ENCODE measurements at regions not wholly inside any gene's neighbourhood (a gene's known extent, or its start where the extent isn't known, plus 50 kb on each side); places are given as distances from the start of the nearest gene placed in this dataset.

DNA sequence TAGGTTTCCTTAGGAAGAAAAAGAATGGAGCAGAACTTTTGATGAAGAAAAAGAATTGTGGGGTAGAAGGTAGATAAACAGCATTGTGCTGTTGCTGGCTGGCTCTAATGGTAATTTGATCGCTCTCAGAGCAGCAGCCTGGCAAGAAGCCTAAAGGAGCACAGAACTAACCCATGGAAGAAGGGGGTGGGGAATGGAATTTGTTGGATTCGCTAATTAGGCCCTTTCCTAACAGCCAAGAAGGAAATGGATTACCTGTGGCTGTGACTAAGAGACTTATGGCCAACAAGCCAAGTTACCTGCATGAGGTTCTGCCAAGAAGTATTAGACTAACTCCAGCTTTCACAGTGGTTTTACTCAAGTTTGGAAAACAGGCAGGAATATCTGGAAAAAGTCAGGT, 210.6 kb downstream of the IKZF2 start:
- no peak for TF ChIP-seq TCF12 (IDR thresholded peaks at IDR 0.05; ENCODE audit: low read depth, low read length)
- TF ChIP-seq BHLHE40 (IDR thresholded peaks at IDR 0.05; ENCODE audit: borderline replicate concordance in 1 of 2, low read depth in 2 of 2, low read length in 1 of 2) = no peak
- no peak for TF ChIP-seq POLR2A (IDR thresholded peaks at IDR 0.05; ENCODE audit: low read depth, low read length)
- TF ChIP-seq, protein P1, sequence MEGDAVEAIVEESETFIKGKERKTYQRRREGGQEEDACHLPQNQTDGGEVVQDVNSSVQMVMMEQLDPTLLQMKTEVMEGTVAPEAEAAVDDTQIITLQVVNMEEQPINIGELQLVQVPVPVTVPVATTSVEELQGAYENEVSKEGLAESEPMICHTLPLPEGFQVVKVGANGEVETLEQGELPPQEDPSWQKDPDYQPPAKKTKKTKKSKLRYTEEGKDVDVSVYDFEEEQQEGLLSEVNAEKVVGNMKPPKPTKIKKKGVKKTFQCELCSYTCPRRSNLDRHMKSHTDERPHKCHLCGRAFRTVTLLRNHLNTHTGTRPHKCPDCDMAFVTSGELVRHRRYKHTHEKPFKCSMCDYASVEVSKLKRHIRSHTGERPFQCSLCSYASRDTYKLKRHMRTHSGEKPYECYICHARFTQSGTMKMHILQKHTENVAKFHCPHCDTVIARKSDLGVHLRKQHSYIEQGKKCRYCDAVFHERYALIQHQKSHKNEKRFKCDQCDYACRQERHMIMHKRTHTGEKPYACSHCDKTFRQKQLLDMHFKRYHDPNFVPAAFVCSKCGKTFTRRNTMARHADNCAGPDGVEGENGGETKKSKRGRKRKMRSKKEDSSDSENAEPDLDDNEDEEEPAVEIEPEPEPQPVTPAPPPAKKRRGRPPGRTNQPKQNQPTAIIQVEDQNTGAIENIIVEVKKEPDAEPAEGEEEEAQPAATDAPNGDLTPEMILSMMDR (IDR thresholded peaks at IDR 0.05 in 2 of 3, conservative IDR thresholded peaks at IDR 0.05 in 1 of 3; ENCODE audit: control insufficient read depth in 2 of 3, extremely low read depth in 1 of 3, insufficient read depth in 1 of 3, low read depth in 3 of 3, low read length in 3 of 3) = no peak
- TF ChIP-seq, protein P2, sequence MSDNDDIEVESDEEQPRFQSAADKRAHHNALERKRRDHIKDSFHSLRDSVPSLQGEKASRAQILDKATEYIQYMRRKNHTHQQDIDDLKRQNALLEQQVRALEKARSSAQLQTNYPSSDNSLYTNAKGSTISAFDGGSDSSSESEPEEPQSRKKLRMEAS (IDR thresholded peaks at IDR 0.05; ENCODE audit: low read depth, low read length) = no peak
- TF ChIP-seq RAD51 (IDR thresholded peaks at IDR 0.05) = no peak
- TF ChIP-seq USF2 (IDR thresholded peaks at IDR 0.05; ENCODE audit: borderline replicate concordance, low read depth, low read length) = no peak
- TF ChIP-seq EZH2 (IDR thresholded peaks at IDR 0.05; ENCODE audit: borderline replicate concordance, control insufficient read depth, low read depth, low read length) = no peak
- TF ChIP-seq HDAC6 (IDR thresholded peaks at IDR 0.05; ENCODE audit: unreplicated experiment) = no peak
- TF ChIP-seq ELK1 (IDR thresholded peaks at IDR 0.05; ENCODE audit: low read depth, low read length) = no peak
- TF ChIP-seq ATF2 (IDR thresholded peaks at IDR 0.05; ENCODE audit: low read length) = no peak
- TF ChIP-seq FOXM1 (IDR thresholded peaks at IDR 0.05; ENCODE audit: low read depth, low read length) = no peak
- TF ChIP-seq ZNF274 (IDR thresholded peaks at IDR 0.05; ENCODE audit: insufficient read depth, insufficient read length) = no peak

All from GM12878 (cell line).